ENCODE measurements at regions not wholly inside any gene's neighbourhood (a gene's known extent, or its start where the extent isn't known, plus 50 kb on each side); places are given as distances from the start of the nearest gene placed in this dataset.

- Histone ChIP-seq H3K4me1 (ENCODE audit: control insufficient read depth in 2 of 2, insufficient read depth in 1 of 2, low read depth in 1 of 2, low read length in 2 of 2) (peaks cover 0 to 5% of the 10 kb centered on the region in 2 donors), H3K27ac (replicated peaks; ENCODE audit: low read length) (no peak overlapping the region), H3K9me3 (replicated peaks in 1 of 2; ENCODE audit: control insufficient read depth in 2 of 2, insufficient read depth in 1 of 2, low read depth in 1 of 2, low read length in 2 of 2) (no peaks in the 10 kb centered on the region), H2BK5ac (ENCODE audit: low read length) (no peak overlapping the region), H2AFZ (ENCODE audit: low read length) (no peak overlapping the region), H4K91ac (ENCODE audit: low read depth, low read length, poor library complexity) (no peak overlapping the region), H3K9ac (ENCODE audit: low read depth, low read length, poor library complexity) (no peak overlapping the region), H3K18ac (ENCODE audit: low read length) (no peak overlapping the region), H2BK12ac (ENCODE audit: low read length) (no peak overlapping the region), H4K8ac (ENCODE audit: low read depth, low read length) (no peak overlapping the region), H2AK5ac (ENCODE audit: low read depth, low read length) (no peak overlapping the region), H3K36me3 (replicated peaks in 1 of 2; ENCODE audit: control insufficient read depth in 2 of 2, insufficient read depth in 2 of 2, low read length in 2 of 2) (no peaks in the 10 kb centered on the region), H3K14ac (ENCODE audit: low read length) (no peak overlapping the region), H3K23ac (ENCODE audit: low read depth, low read length, poor library complexity) (no peak overlapping the region), H3K4me3 (ENCODE audit: low read length in 2 of 2) (no peak overlapping the region), H2BK15ac (ENCODE audit: low read length) (no peak overlapping the region), H2BK120ac (ENCODE audit: low read depth, low read length) (no peak overlapping the region), H3K4me2 (ENCODE audit: insufficient read depth, low read length, poor library complexity, severe bottlenecking) (no peak overlapping the region), H3K4ac (ENCODE audit: low read length) (no peak overlapping the region), H3K27me3 (ENCODE audit: control insufficient read depth in 3 of 3, insufficient read depth in 3 of 3, low read depth in 1 of 3, low read length in 3 of 3) (peaks cover 0 to 31% (median 0%) of the 10 kb centered on the region in 3 experiments), H3K79me1 (ENCODE audit: low read depth, low read length) (no peaks in the 10 kb centered on the region)
- no CpG with 5 or more reads among the region's 5 CpGs for WGBS, 2 donors (ENCODE audit: extremely low coverage in 2 of 2, insufficient read length in 2 of 2, insufficient replicate concordance in 1 of 2)
- no peak for DNase-seq (ENCODE audit: low spot score)
Measured at GRCh38 chr10:125534515-125534914, 148.4 kb downstream of the TEX36 start.

DNA sequence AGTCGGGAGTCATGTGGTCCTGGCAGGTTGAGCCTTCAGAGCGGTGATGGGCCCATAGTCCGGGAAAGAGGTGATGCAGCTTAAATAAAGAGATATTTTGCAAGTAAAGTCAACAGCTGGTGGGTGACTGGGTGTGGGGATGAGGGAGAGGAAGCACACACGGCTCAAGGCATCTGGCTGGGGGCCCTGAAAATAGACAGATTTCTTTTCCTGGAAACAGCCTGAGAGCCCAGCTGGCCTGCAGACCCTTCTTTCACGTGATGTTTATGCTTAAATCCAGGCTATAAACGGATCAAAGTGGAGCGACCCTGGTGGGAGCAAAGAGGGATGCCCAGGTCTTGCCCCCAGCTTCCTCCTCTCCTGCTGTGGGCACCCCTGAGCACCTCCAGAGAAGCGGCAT lies 149.1 kb downstream of the TEX36 start:
- no peak overlapping the region for H2BK12ac ChIP-seq (ENCODE audit: low read length)
- no peak overlapping the region for H3K9ac ChIP-seq (ENCODE audit: low read depth, low read length, poor library complexity)
- H3K4me1 ChIP-seq (ENCODE audit: control insufficient read depth in 2 of 2, insufficient read depth in 1 of 2, low read depth in 1 of 2, low read length in 2 of 2), result peaks cover 0 to 4% of the 10 kb centered on the region in 2 donors
- H2BK5ac ChIP-seq (ENCODE audit: low read length), result no peak overlapping the region
- no peaks in the 10 kb centered on the region for H3K79me1 ChIP-seq (ENCODE audit: low read depth, low read length)
- H3K4me2 ChIP-seq (ENCODE audit: insufficient read depth, low read length, poor library complexity, severe bottlenecking), result no peak overlapping the region
- no peak overlapping the region for H3K14ac ChIP-seq (ENCODE audit: low read length)
- no peak for DNase-seq (ENCODE audit: low spot score)
- H3K23ac ChIP-seq (ENCODE audit: low read depth, low read length, poor library complexity), result no peak overlapping the region
- no peak overlapping the region for H4K8ac ChIP-seq (ENCODE audit: low read depth, low read length)
- no peak overlapping the region for H2AFZ ChIP-seq (ENCODE audit: low read length)
- H2BK120ac ChIP-seq (ENCODE audit: low read depth, low read length), result no peak overlapping the region
- H3K18ac ChIP-seq (ENCODE audit: low read length), result peak overlapping the region; percentile 45
- no peak overlapping the region for H3K27ac ChIP-seq (replicated peaks; ENCODE audit: low read length)
- no peak overlapping the region for H3K4ac ChIP-seq (ENCODE audit: low read length)
- H3K9me3 ChIP-seq (replicated peaks in 1 of 2; ENCODE audit: control insufficient read depth in 2 of 2, insufficient read depth in 1 of 2, low read depth in 1 of 2, low read length in 2 of 2), result no peaks in the 10 kb centered on the region
- peaks cover 0 to 26% (median 0%) of the 10 kb centered on the region in 3 experiments for H3K27me3 ChIP-seq (ENCODE audit: control insufficient read depth in 3 of 3, insufficient read depth in 3 of 3, low read depth in 1 of 3, low read length in 3 of 3)
- H3K4me3 ChIP-seq (ENCODE audit: low read length in 2 of 2), result no peak overlapping the region
- no peak overlapping the region for H4K91ac ChIP-seq (ENCODE audit: low read depth, low read length, poor library complexity)
- WGBS, 2 donors (ENCODE audit: extremely low coverage in 2 of 2, insufficient read length in 2 of 2, insufficient replicate concordance in 1 of 2), result no CpG with 5 or more reads among the region's 8 CpGs
- H3K36me3 ChIP-seq (replicated peaks in 1 of 2; ENCODE audit: control insufficient read depth in 2 of 2, insufficient read depth in 2 of 2, low read length in 2 of 2), result no peaks in the 10 kb centered on the region
- no peak overlapping the region for H2AK5ac ChIP-seq (ENCODE audit: low read depth, low read length)
- no peak overlapping the region for H2BK15ac ChIP-seq (ENCODE audit: low read length)

DNA sequence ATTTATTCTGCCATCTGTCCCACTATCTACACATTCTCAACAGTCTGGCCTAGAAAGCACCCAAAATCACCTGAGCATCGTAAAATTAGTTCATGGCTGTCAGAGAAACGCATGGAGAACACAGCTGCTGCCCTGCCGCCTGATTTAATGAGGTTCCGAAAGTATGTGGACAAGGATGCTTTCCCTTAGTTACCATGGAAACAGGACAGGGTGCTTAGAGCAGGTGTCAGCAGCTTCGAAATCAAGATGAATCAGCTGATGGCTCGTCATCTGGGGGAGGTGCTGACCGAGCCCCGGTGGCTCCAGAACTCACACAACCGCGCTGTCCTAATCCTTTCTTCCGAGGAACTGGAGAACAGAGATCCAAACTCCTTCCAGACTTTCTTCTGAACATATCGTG lies 151.5 kb downstream of the TEX36 start:
- Histone ChIP-seq H4K91ac (ENCODE audit: low read depth, low read length, poor library complexity) (no peak overlapping the region), H3K4me2 (ENCODE audit: insufficient read depth, low read length, poor library complexity, severe bottlenecking) (no peak overlapping the region), H2BK5ac (ENCODE audit: low read length) (no peak overlapping the region), H3K23ac (ENCODE audit: low read depth, low read length, poor library complexity) (no peak overlapping the region), H3K4ac (ENCODE audit: low read length) (no peak overlapping the region), H3K79me1 (ENCODE audit: low read depth, low read length) (no peaks in the 10 kb centered on the region), H3K14ac (ENCODE audit: low read length) (no peak overlapping the region), H2BK12ac (ENCODE audit: low read length) (no peak overlapping the region), H2AFZ (ENCODE audit: low read length) (no peak overlapping the region), H2BK120ac (ENCODE audit: low read depth, low read length) (no peak overlapping the region), H3K27ac (replicated peaks; ENCODE audit: low read length) (no peak overlapping the region), H2BK15ac (ENCODE audit: low read length) (no peak overlapping the region), H3K27me3 (ENCODE audit: control insufficient read depth in 3 of 3, insufficient read depth in 3 of 3, low read depth in 1 of 3, low read length in 3 of 3) (peaks cover 0 to 10% (median 0%) of the 10 kb centered on the region in 3 experiments), H3K36me3 (replicated peaks in 1 of 2; ENCODE audit: control insufficient read depth in 2 of 2, insufficient read depth in 2 of 2, low read length in 2 of 2) (no peaks in the 10 kb centered on the region), H3K9me3 (replicated peaks in 1 of 2; ENCODE audit: control insufficient read depth in 2 of 2, insufficient read depth in 1 of 2, low read depth in 1 of 2, low read length in 2 of 2) (no peaks in the 10 kb centered on the region), H2AK5ac (ENCODE audit: low read depth, low read length) (no peak overlapping the region), H3K18ac (ENCODE audit: low read length) (no peak overlapping the region), H3K4me3 (ENCODE audit: low read length in 2 of 2) (no peak overlapping the region), H4K8ac (ENCODE audit: low read depth, low read length) (no peak overlapping the region), H3K9ac (ENCODE audit: low read depth, low read length, poor library complexity) (no peak overlapping the region), H3K4me1 (ENCODE audit: control insufficient read depth in 2 of 2, insufficient read depth in 1 of 2, low read depth in 1 of 2, low read length in 2 of 2) (peaks cover 0 to 3% of the 10 kb centered on the region in 2 donors)
- peak; percentile 32 for DNase-seq (ENCODE audit: low spot score)
- WGBS, 2 donors (ENCODE audit: extremely low coverage in 2 of 2, insufficient read length in 2 of 2, insufficient replicate concordance in 1 of 2), result no CpG with 5 or more reads among the region's 12 CpGs

DNA sequence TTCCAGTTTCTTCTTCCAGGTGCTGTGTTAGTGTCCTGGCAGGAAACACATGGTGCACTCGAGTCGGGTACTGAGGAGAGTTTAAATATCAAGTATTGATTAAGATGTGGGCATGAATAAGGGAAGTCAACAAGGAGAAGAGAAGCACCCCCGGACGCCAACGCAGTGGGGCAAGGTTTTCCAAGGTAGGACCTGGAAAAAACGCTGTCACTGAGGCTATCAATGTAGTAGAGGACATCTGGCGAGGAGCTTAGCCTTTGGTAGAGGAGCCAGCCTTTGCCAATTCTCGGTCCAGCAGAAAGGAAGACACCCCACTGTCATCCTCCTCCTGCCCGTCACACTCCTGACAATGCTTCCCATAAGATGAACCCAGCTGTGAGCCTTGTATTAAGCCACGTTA lies 159.6 kb downstream of the TEX36 start:
- Histone ChIP-seq H3K79me1 (ENCODE audit: low read depth, low read length) (no peaks in the 10 kb centered on the region), H2BK15ac (ENCODE audit: low read length) (no peak overlapping the region), H3K23ac (ENCODE audit: low read depth, low read length, poor library complexity) (no peak overlapping the region), H2BK12ac (ENCODE audit: low read length) (no peak overlapping the region), H2BK120ac (ENCODE audit: low read depth, low read length) (no peak overlapping the region), H3K14ac (ENCODE audit: low read length) (no peak overlapping the region), H3K4me2 (ENCODE audit: insufficient read depth, low read length, poor library complexity, severe bottlenecking) (no peak overlapping the region), H4K91ac (ENCODE audit: low read depth, low read length, poor library complexity) (no peak overlapping the region), H2AFZ (ENCODE audit: low read length) (no peak overlapping the region), H3K27me3 (ENCODE audit: control insufficient read depth in 3 of 3, insufficient read depth in 3 of 3, low read depth in 1 of 3, low read length in 3 of 3) (peaks cover 0 to 3% (median 0%) of the 10 kb centered on the region in 3 experiments), H3K4me1 (ENCODE audit: control insufficient read depth in 2 of 2, insufficient read depth in 1 of 2, low read depth in 1 of 2, low read length in 2 of 2) (no peaks in the 10 kb centered on the region), H3K4me3 (ENCODE audit: low read length in 2 of 2) (no peak overlapping the region), H2AK5ac (ENCODE audit: low read depth, low read length) (no peak overlapping the region), H3K36me3 (replicated peaks in 1 of 2; ENCODE audit: control insufficient read depth in 2 of 2, insufficient read depth in 2 of 2, low read length in 2 of 2) (no peaks in the 10 kb centered on the region), H3K27ac (replicated peaks; ENCODE audit: low read length) (no peak overlapping the region), H2BK5ac (ENCODE audit: low read length) (no peak overlapping the region), H3K9me3 (replicated peaks in 1 of 2; ENCODE audit: control insufficient read depth in 2 of 2, insufficient read depth in 1 of 2, low read depth in 1 of 2, low read length in 2 of 2) (peaks cover 2 to 3% of the 10 kb centered on the region in 2 donors), H3K18ac (ENCODE audit: low read length) (no peak overlapping the region), H3K9ac (ENCODE audit: low read depth, low read length, poor library complexity) (no peak overlapping the region), H4K8ac (ENCODE audit: low read depth, low read length) (no peak overlapping the region), H3K4ac (ENCODE audit: low read length) (no peak overlapping the region)
- WGBS, 2 donors (ENCODE audit: extremely low coverage in 2 of 2, insufficient read length in 2 of 2, insufficient replicate concordance in 1 of 2), result no CpG with 5 or more reads among the region's 10 CpGs
- no peak for DNase-seq (ENCODE audit: low spot score)

All from neuronal stem cell (in vitro differentiated cells).